GM21619 (cell line): ENCODE measurements at regions not wholly inside any gene's neighbourhood (a gene's known extent, or its start where the extent isn't known, plus 50 kb on each side); places are given as distances from the start of the nearest gene placed in this dataset.

Source experiments
- ATAC-seq: cut with Tn5 transposase; IDR thresholded peaks from one replicate; pipeline ENCODE4 v1.9.1; 2021; ENCODE audit not compliant: unreplicated experiment

GRCh38 chr16:73210084-73210483, 162.2 kb upstream of the ZFHX3 start:
- ATAC-seq: no peak

- ATAC-seq: no peak
Observed at GRCh38 chr16:73209190-73209589, 161.3 kb upstream of the ZFHX3 start.

GRCh38 chr16:73206151-73206707, 158.3 kb upstream of the ZFHX3 start:
- ATAC-seq: no peak

GRCh38 chr16:73205153-73205886, 157.4 kb upstream of the ZFHX3 start:
- ATAC-seq: no peak

- no peak for ATAC-seq
Observed at GRCh38 chr16:73204359-73205152, 156.6 kb upstream of the ZFHX3 start.

- no peak for ATAC-seq
Observed at GRCh38 chr16:73202161-73202729, 154.3 kb upstream of the ZFHX3 start.

GRCh38 chr16:73199214-73199613, 151.3 kb upstream of the ZFHX3 start:
- no peak for ATAC-seq

- ATAC-seq: no peak
Observed at GRCh38 chr16:73198481-73198880, 150.6 kb upstream of the ZFHX3 start.

GRCh38 chr16:73197598-73197997, 149.7 kb upstream of the ZFHX3 start:
- no peak for ATAC-seq

GRCh38 chr16:73196670-73197069, 148.7 kb upstream of the ZFHX3 start:
- ATAC-seq: peak; percentile 71

- ATAC-seq: no peak
Observed at GRCh38 chr16:73193464-73193863, 145.5 kb upstream of the ZFHX3 start.

GRCh38 chr16:73192232-73192894, 144.4 kb upstream of the ZFHX3 start:
- no peak for ATAC-seq

GRCh38 chr16:73191660-73192046, 143.7 kb upstream of the ZFHX3 start:
- ATAC-seq: no peak

GRCh38 chr16:73190688-73191659, 143.0 kb upstream of the ZFHX3 start:
- no peak for ATAC-seq

GRCh38 chr16:73190256-73190655, 142.3 kb upstream of the ZFHX3 start:
- no peak for ATAC-seq

GRCh38 chr16:73189136-73189535, 141.2 kb upstream of the ZFHX3 start:
- no peak for ATAC-seq

- no peak for ATAC-seq
Observed at GRCh38 chr16:73186752-73187601, 139.0 kb upstream of the ZFHX3 start.

- no peak for ATAC-seq
Observed at GRCh38 chr16:73185737-73186136, 137.8 kb upstream of the ZFHX3 start.

- no peak for ATAC-seq
Observed at GRCh38 chr16:73183611-73184092, 135.7 kb upstream of the ZFHX3 start.
